ENCODE measurements at regions not wholly inside any gene's neighbourhood (a gene's known extent, or its start where the extent isn't known, plus 50 kb on each side); places are given as distances from the start of the nearest gene placed in this dataset.

DNA sequence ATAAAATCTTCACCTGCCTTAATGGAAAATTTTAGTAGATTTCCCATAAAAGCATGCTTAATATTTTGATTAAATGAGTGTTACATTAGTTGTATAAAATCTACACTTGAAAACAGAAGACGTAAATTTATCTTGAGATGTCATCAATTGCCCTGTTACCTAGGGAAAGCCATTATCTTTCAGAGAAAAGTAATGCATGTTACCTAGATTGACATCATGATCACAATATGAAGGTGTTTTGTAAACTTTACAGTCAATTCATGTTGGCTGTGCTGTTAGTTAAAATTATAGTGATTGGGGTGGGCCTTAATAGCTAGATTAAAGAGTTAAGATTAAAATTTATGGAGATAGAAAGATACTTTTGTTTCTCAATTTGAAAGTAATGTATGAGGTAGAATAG, 293.2 kb upstream of the PCDH18 start:
- ChIA-PET POLR2A (ENCODE audit: unreplicated experiment) (no interaction called here), CTCF (no interaction called here)
- TF ChIP-seq SMC3 (IDR thresholded peaks at IDR 0.05; ENCODE audit: low read depth, low read length) (no peak), MAZ (IDR thresholded peaks at IDR 0.05; ENCODE audit: borderline replicate concordance, low read depth, low read length) (no peak), CHD1 (IDR thresholded peaks at IDR 0.05; ENCODE audit: low read depth, low read length) (no peak), MAFK (IDR thresholded peaks at IDR 0.05; ENCODE audit: low read depth, low read length) (no peak), MXI1 (IDR thresholded peaks at IDR 0.05; ENCODE audit: borderline replicate concordance, low read depth, low read length) (no peak), BHLHE40 (IDR thresholded peaks at IDR 0.05; ENCODE audit: low read depth, low read length) (no peak), RFX5 (IDR thresholded peaks at IDR 0.05; ENCODE audit: low read depth, low read length) (no peak), POLR2A (IDR thresholded peaks at IDR 0.05; ENCODE audit: low read depth, low read length) (no peak), RCOR1 (IDR thresholded peaks at IDR 0.05; ENCODE audit: insufficient replicate concordance, low read length) (no peak), FOS (IDR thresholded peaks at IDR 0.05; ENCODE audit: low read depth, low read length) (no peak), NFE2L2 (IDR thresholded peaks at IDR 0.05; ENCODE audit: low read depth, low read length) (no peak), RAD21 (IDR thresholded peaks at IDR 0.05; ENCODE audit: low read length) (no peak), CEBPB (IDR thresholded peaks at IDR 0.05; ENCODE audit: low read depth, low read length) (no peak)
- TF ChIP-seq, protein P1, sequence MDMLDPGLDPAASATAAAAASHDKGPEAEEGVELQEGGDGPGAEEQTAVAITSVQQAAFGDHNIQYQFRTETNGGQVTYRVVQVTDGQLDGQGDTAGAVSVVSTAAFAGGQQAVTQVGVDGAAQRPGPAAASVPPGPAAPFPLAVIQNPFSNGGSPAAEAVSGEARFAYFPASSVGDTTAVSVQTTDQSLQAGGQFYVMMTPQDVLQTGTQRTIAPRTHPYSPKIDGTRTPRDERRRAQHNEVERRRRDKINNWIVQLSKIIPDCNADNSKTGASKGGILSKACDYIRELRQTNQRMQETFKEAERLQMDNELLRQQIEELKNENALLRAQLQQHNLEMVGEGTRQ (IDR thresholded peaks at IDR 0.05; ENCODE audit: low read depth, low read length) = no peak
- TF ChIP-seq, protein P2, sequence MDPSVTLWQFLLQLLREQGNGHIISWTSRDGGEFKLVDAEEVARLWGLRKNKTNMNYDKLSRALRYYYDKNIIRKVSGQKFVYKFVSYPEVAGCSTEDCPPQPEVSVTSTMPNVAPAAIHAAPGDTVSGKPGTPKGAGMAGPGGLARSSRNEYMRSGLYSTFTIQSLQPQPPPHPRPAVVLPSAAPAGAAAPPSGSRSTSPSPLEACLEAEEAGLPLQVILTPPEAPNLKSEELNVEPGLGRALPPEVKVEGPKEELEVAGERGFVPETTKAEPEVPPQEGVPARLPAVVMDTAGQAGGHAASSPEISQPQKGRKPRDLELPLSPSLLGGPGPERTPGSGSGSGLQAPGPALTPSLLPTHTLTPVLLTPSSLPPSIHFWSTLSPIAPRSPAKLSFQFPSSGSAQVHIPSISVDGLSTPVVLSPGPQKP (IDR thresholded peaks at IDR 0.05; ENCODE audit: borderline replicate concordance, low read depth, low read length) = no peak
- TF ChIP-seq, protein P3, sequence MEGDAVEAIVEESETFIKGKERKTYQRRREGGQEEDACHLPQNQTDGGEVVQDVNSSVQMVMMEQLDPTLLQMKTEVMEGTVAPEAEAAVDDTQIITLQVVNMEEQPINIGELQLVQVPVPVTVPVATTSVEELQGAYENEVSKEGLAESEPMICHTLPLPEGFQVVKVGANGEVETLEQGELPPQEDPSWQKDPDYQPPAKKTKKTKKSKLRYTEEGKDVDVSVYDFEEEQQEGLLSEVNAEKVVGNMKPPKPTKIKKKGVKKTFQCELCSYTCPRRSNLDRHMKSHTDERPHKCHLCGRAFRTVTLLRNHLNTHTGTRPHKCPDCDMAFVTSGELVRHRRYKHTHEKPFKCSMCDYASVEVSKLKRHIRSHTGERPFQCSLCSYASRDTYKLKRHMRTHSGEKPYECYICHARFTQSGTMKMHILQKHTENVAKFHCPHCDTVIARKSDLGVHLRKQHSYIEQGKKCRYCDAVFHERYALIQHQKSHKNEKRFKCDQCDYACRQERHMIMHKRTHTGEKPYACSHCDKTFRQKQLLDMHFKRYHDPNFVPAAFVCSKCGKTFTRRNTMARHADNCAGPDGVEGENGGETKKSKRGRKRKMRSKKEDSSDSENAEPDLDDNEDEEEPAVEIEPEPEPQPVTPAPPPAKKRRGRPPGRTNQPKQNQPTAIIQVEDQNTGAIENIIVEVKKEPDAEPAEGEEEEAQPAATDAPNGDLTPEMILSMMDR (conservative IDR thresholded peaks at IDR 0.05; ENCODE audit: low read depth, low read length) = no peak
- ATAC-seq (ENCODE audit: low read depth) = no peak
- no peaks in the 10 kb centered on the region for H3K36me3 ChIP-seq (ENCODE audit: control insufficient read depth, insufficient read depth, low read length)
- H3K27me3 ChIP-seq (ENCODE audit: control insufficient read depth, insufficient read depth, low read length) = no peaks in the 10 kb centered on the region
- H3K4ac ChIP-seq (ENCODE audit: low read depth, low read length) = no peak overlapping the region
- no peak overlapping the region for H3K4me2 ChIP-seq (ENCODE audit: low read depth, low read length)
- no peak overlapping the region for H3K56ac ChIP-seq (ENCODE audit: extremely low read depth, insufficient read depth, low read length)
- no peak overlapping the region for H2AK5ac ChIP-seq (ENCODE audit: low read depth, low read length)
- DNase-seq = no peak
- H3K79me1 ChIP-seq (ENCODE audit: low read depth in 1 of 2, low read length in 2 of 2) = no peaks in the 10 kb centered on the region
- no peak overlapping the region for H4K8ac ChIP-seq (ENCODE audit: low read depth in 2 of 2, low read length in 2 of 2)
- H4K20me1 ChIP-seq (ENCODE audit: insufficient read depth, low read length) = no peaks in the 10 kb centered on the region
- H2BK15ac ChIP-seq (ENCODE audit: low read depth, low read length) = no peak overlapping the region
- no peak overlapping the region for H2BK20ac ChIP-seq (ENCODE audit: low read depth, low read length)
- no peak overlapping the region for H3K14ac ChIP-seq (replicated peaks; ENCODE audit: low read depth, low read length)
- no peak overlapping the region for H4K91ac ChIP-seq (ENCODE audit: insufficient read depth, low read depth, low read length)
- in situ Hi-C loops (cut with MboI; ENCODE audit: low sequenced_read_pairs) = no loop called here
- H3K9me1 ChIP-seq (ENCODE audit: insufficient read depth, low read length) = no peaks in the 10 kb centered on the region; the same call in 1 of the 2 replicates
- no peak overlapping the region for H4K5ac ChIP-seq (ENCODE audit: low read depth, low read length)
- no CpG with 5 or more reads among the region's 1 CpG for WGBS, 2 experiments (ENCODE audit: extremely low coverage in 2 of 2, insufficient read length in 1 of 2)
- dilution Hi-C loops (cut with HindIII; ENCODE audit: low sequenced_read_pairs, unreplicated experiment) = no loop called here
- no peak overlapping the region for H3K23ac ChIP-seq (ENCODE audit: low read depth, low read length)
- no peak overlapping the region for H3K18ac ChIP-seq (ENCODE audit: low read depth, low read length)
- H3K4me3 ChIP-seq (ENCODE audit: insufficient read depth, low read depth, low read length) = no peak overlapping the region
- no peak overlapping the region for H2AFZ ChIP-seq (replicated peaks; ENCODE audit: low read length, poor library complexity)
- intact Hi-C loops (cut with micrococcal nuclease) = no loop called here
- no peaks in the 10 kb centered on the region; the same call in 1 of the 2 replicates for H3K9me3 ChIP-seq (ENCODE audit: control insufficient read depth, insufficient read depth, low read length)
- H3K4me1 ChIP-seq (ENCODE audit: control insufficient read depth, insufficient read depth, low read length) = no peaks in the 10 kb centered on the region
- no peak overlapping the region for H2BK5ac ChIP-seq (ENCODE audit: low read depth, low read length, poor library complexity, severe bottlenecking)
- no TSS peak for BruUV-seq (replicated peaks)
- H2BK120ac ChIP-seq (ENCODE audit: low read depth, low read length) = no peak overlapping the region
- no peak overlapping the region for H2AK9ac ChIP-seq (replicated peaks; ENCODE audit: low read depth, low read length, poor library complexity)
- no peak overlapping the region for H3K27ac ChIP-seq (ENCODE audit: insufficient read depth, low read length)
- no peak overlapping the region for H3K9ac ChIP-seq (ENCODE audit: low read depth, low read length)

Data from IMR-90 (cell line).